OCI-LY3 (cell line): ENCODE measurements at regions not wholly inside any gene's neighbourhood (a gene's known extent, or its start where the extent isn't known, plus 50 kb on each side); places are given as distances from the start of the nearest gene placed in this dataset.

Experiments
- H2AFZ ChIP-seq: fragments of 200-600, 300-600 bp; shearing (Covaris generic); 2 replicates; pipeline ENCODE4 v1.6.0; 2014; ENCODE audit warnings: antibody characterized with exemption, low read depth, low read length
- H3K27ac ChIP-seq: fragments of 200-600, 300-600 bp; sonication (generic); 2 replicates; pipeline ENCODE4 v1.5.1; 2014; ENCODE audit warnings: mild to moderate bottlenecking, low read length, moderate library complexity, mixed read lengths
- H3K27me3 ChIP-seq: fragments of 200-600, 300-600 bp; sonication (generic); 2 replicates; pipeline ENCODE4 v1.6.1; 2014; ENCODE audit warnings: low read depth, low read length, mixed read lengths
- H3K36me3 ChIP-seq: fragments of 200-600, 300-600 bp; sonication (generic); replicated peaks from 2 replicates; pipeline ENCODE3; 2014; ENCODE audit warnings: low read depth, low read length, mixed read lengths
- H3K4me1 ChIP-seq: fragments of 300-600, 200-600 bp; sonication (generic); 2 replicates; pipeline ENCODE4 v1.6.1; 2014; ENCODE audit warnings: low read length, mixed read lengths
- H3K4me2 ChIP-seq: fragments of 200-600, 300-600 bp; sonication (generic); 2 replicates; pipeline ENCODE4 v1.6.1; 2014; ENCODE audit warnings: low read length, mixed read lengths
- H3K4me3 ChIP-seq: fragments of 300-600, 200-600 bp; sonication (generic); 2 replicates; pipeline ENCODE4 v1.5.1; 2014; ENCODE audit warnings: antibody characterized with exemption, mild to moderate bottlenecking, low read length, moderate library complexity
- H3K79me2 ChIP-seq: fragments of 300-600, 200-600 bp; shearing (Covaris generic); 2 replicates; pipeline ENCODE4 v1.6.1; 2014; ENCODE audit warnings: mild to moderate bottlenecking, low read length, mixed read lengths
- H3K9ac ChIP-seq: fragments of 300-600, 200-600 bp; shearing (Covaris generic); 2 replicates; pipeline ENCODE4 v1.6.0; 2014; ENCODE audit warnings: mild to moderate bottlenecking, low read length, moderate library complexity
- H3K9me3 ChIP-seq: fragments of 200-600, 300-600 bp; shearing (Covaris generic); 2 replicates; pipeline ENCODE4 v1.6.1; 2014; ENCODE audit warnings: low read length, mixed read lengths; ENCODE audit not compliant: insufficient read depth
- H4K20me1 ChIP-seq: fragments of 200-600, 300-600 bp; sonication (generic); 2 replicates; pipeline ENCODE4 v1.6.1; 2016; ENCODE audit warnings: low read length, mixed read lengths; ENCODE audit not compliant: insufficient read depth
- EZH2phosphoT487 ChIP-seq: fragments of 200-600 bp; shearing (Covaris generic); IDR thresholded peaks from 2 replicates; pipeline ENCODE4 v1.6.1; 2018; ENCODE audit warnings: antibody characterized with exemption, mixed run types, low read depth
- TF ChIP-seq, protein P1 (sequence below): fragments of 200-600, 300-600 bp; sonication (generic); IDR thresholded peaks from 2 replicates; pipeline ENCODE4 v1.5.1; 2014; ENCODE audit warnings: antibody characterized with exemption, low read length, low read depth

DNA sequence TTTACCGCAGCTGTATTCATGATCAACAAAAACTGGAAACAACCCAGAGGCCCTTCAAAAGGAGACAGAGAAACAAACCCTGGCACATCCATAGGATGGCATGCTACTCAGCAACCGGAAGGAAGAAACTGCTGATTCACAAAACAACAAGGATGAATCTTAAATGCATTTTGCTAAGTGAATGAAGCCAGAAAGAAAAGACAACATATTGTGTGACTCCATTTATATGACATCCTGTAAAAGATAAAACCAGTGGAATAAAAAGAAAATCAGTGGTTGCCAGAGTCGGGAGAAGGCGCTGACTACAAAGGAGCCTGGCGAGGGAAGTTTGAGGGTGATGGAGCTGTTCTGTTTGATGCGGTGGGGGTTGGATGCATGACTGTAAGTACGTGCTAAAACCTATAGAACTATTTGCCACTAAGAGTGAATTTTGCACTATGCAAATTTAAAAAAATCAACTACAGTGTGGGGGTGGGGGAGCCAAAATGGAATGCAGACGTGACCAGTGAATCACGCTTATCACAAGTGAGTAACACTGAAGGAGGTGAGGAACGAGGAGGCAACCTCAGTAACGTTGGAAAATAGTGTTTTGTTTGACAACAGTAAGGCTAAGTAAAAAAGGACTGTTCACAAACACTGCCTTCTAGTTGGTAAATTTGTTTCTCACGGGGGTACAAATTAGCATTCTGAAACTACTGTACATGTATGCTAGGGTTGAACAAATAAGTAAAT, 108.9 kb downstream of the INHBB start:
- Histone ChIP-seq H3K4me3 (no peak overlapping the region), H3K4me2 (no peak overlapping the region), H3K4me1 (no peaks in the 10 kb centered on the region), H3K9me3 (0 out of 2 replicates have a peak, but pooled peaks cover 6% of the 10 kb centered on the region), H3K27me3 (peaks cover 6% of the 10 kb centered on the region; the same call in 1 of the 2 replicates), H2AFZ (no peak overlapping the region), H3K9ac (no peak overlapping the region), H3K36me3 (no peaks in the 10 kb centered on the region), H3K27ac (no peak overlapping the region), H4K20me1 (no peaks in the 10 kb centered on the region), H3K79me2 (no peaks in the 10 kb centered on the region)
- TF ChIP-seq, protein P1, sequence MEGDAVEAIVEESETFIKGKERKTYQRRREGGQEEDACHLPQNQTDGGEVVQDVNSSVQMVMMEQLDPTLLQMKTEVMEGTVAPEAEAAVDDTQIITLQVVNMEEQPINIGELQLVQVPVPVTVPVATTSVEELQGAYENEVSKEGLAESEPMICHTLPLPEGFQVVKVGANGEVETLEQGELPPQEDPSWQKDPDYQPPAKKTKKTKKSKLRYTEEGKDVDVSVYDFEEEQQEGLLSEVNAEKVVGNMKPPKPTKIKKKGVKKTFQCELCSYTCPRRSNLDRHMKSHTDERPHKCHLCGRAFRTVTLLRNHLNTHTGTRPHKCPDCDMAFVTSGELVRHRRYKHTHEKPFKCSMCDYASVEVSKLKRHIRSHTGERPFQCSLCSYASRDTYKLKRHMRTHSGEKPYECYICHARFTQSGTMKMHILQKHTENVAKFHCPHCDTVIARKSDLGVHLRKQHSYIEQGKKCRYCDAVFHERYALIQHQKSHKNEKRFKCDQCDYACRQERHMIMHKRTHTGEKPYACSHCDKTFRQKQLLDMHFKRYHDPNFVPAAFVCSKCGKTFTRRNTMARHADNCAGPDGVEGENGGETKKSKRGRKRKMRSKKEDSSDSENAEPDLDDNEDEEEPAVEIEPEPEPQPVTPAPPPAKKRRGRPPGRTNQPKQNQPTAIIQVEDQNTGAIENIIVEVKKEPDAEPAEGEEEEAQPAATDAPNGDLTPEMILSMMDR: no peak
- TF ChIP-seq EZH2phosphoT487: no peak

DNA sequence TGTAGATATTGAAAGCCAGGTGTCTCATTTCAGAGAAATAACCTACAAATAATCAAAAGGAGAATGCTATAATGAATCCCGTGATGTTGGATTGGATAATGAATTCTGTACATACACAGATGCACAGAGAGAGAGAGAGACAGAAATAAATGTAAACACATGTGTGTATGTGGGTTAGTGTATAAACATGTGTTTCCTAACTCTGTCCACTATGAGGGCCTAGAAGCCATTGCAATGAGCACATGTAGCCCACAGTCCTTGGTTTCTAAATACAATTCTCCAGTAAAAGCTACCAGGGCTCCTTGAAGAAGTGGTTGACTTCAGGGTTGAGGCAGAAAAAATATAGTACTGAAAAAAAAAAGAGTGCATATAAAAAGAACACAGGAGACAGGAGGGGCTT, 109.5 kb downstream of the INHBB start:
- H3K4me1 ChIP-seq: no peaks in the 10 kb centered on the region
- no peak overlapping the region for H3K4me2 ChIP-seq
- no peaks in the 10 kb centered on the region for H3K79me2 ChIP-seq
- no peaks in the 10 kb centered on the region for H4K20me1 ChIP-seq
- no peak overlapping the region for H3K4me3 ChIP-seq
- no peak for TF ChIP-seq EZH2phosphoT487
- TF ChIP-seq, protein P1: no peak
- 0 out of 2 replicates have a peak, but pooled peaks cover 6% of the 10 kb centered on the region for H3K9me3 ChIP-seq
- no peak overlapping the region for H3K27ac ChIP-seq
- no peak overlapping the region for H3K9ac ChIP-seq
- H3K27me3 ChIP-seq: peaks cover 2% of the 10 kb centered on the region; the same call in 1 of the 2 replicates
- H3K36me3 ChIP-seq: no peaks in the 10 kb centered on the region
- no peak overlapping the region for H2AFZ ChIP-seq

DNA sequence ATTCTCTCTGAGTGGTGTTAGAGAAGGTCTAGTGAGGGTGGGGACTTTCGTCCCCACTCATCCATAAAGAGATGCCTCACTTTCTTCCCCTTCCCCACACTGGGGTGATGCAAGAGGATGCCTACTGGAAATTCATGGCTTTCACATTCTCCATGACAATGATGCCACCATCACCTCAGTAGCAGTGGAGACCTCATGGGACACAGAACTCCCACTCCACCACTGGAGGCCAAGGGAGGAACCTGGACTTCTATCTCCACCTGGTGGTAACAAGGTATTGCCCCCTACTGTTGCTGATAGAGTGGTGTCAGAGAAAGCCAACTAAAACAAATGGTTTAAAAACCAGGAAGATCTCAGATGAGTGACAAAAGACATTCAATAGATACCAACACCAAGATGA, 110.9 kb downstream of the INHBB start:
- H3K27ac ChIP-seq: no peak overlapping the region
- no peaks in the 10 kb centered on the region for H3K27me3 ChIP-seq
- no peak overlapping the region for H3K4me2 ChIP-seq
- no peaks in the 10 kb centered on the region for H3K4me1 ChIP-seq
- 0 out of 2 replicates have a peak, but pooled peaks cover 6% of the 10 kb centered on the region for H3K9me3 ChIP-seq
- no peaks in the 10 kb centered on the region for H3K79me2 ChIP-seq
- no peak overlapping the region for H2AFZ ChIP-seq
- H3K36me3 ChIP-seq: no peaks in the 10 kb centered on the region
- no peaks in the 10 kb centered on the region for H4K20me1 ChIP-seq
- no peak overlapping the region for H3K4me3 ChIP-seq
- H3K9ac ChIP-seq: no peak overlapping the region
- no peak for TF ChIP-seq EZH2phosphoT487

DNA sequence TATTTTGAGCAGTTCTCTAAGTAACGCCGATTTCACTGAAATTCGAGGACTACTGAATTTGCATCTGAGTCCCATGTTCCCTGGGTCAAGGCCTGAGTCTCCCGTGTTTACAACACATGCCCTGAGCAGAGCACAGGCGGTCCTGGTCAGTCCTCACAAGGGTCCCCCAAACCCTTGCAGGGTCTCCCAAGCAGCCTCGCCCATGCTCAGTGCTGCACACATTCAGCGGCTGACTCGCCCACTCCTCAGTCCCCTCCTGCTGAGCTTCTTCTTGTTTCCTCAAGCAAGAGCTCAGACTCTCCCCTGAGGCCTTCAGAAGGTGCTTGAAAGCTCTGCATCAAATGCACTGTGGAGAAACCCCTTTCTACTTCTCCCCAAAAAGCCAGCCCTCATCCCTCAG, 114.6 kb downstream of the INHBB start:
- no peaks in the 10 kb centered on the region for H3K36me3 ChIP-seq
- H3K4me1 ChIP-seq: no peaks in the 10 kb centered on the region
- TF ChIP-seq, protein P1: no peak
- no peak for TF ChIP-seq EZH2phosphoT487
- no peak overlapping the region for H3K9ac ChIP-seq
- no peaks in the 10 kb centered on the region for H4K20me1 ChIP-seq
- H3K27me3 ChIP-seq: no peaks in the 10 kb centered on the region; the same call in 1 of the 2 replicates
- H3K4me3 ChIP-seq: no peak overlapping the region
- no peak overlapping the region for H3K27ac ChIP-seq
- 0 out of 2 replicates have a peak, but pooled peaks cover 6% of the 10 kb centered on the region for H3K9me3 ChIP-seq
- H2AFZ ChIP-seq: no peak overlapping the region
- no peak overlapping the region for H3K4me2 ChIP-seq
- no peaks in the 10 kb centered on the region for H3K79me2 ChIP-seq
